Nephron (organoid): ENCODE measurements at regions not wholly inside any gene's neighbourhood (a gene's known extent, or its start where the extent isn't known, plus 50 kb on each side); places are given as distances from the start of the nearest gene placed in this dataset.

Experiments
- H3K27ac Mint-ChIP-seq, 3 experiments: 2 replicates each; pipeline ENCODE4 v1.8.0; 2020; ENCODE audit warnings: mixed read lengths in 3 of 3, mild to moderate bottlenecking in 2 of 3, moderate library complexity in 1 of 3
- H3K27me3 Mint-ChIP-seq: 2 replicates; pipeline ENCODE4 v1.8.0; 2021; ENCODE audit warnings: low read depth, mild to moderate bottlenecking, moderate library complexity, mixed read lengths
- H3K36me3 Mint-ChIP-seq: 2 replicates; pipeline ENCODE4 v1.8.0; 2020; ENCODE audit warnings: low read depth, mixed read lengths
- H3K4me1 Mint-ChIP-seq: 2 replicates; pipeline ENCODE4 v1.8.0; 2020; ENCODE audit warnings: mixed read lengths
- H3K4me3 Mint-ChIP-seq, 3 experiments: 2 replicates each; pipeline ENCODE4 v1.8.0; 2020; ENCODE audit warnings: mild to moderate bottlenecking in 3 of 3, mixed read lengths in 3 of 3, moderate library complexity in 2 of 3
- H3K9me3 Mint-ChIP-seq: 2 replicates; pipeline ENCODE4 v1.8.0; 2020; ENCODE audit warnings: mixed read lengths
- CTCF ChIP-seq, 3 experiments: fragments of 200-600 bp; sonication (generic); IDR thresholded peaks; one replicate each; pipeline ENCODE4 v1.5.0; 2021; ENCODE audit warnings: antibody characterized with exemption in 3 of 3; ENCODE audit not compliant: unreplicated experiment in 3 of 3

GRCh38 chr20:60895363-60896079 lies 356.5 kb upstream of the CDH4 start:
- Mint-ChIP-seq H3K36me3 (no peaks in the 10 kb centered on the region), H3K27me3 (no peaks in the 10 kb centered on the region), H3K27ac (no peak overlapping the region), H3K4me1 (peaks cover 4% of the 10 kb centered on the region), H3K9me3 (no peaks in the 10 kb centered on the region), H3K4me3 (no peak overlapping the region)
- no peak for TF ChIP-seq CTCF (IDR thresholded peaks at IDR 0.05; ENCODE audit: unreplicated experiment in 3 of 3)

GRCh38 chr20:60897976-60898375 lies 354.1 kb upstream of the CDH4 start:
- Mint-ChIP-seq H3K36me3 (no peaks in the 10 kb centered on the region), H3K27me3 (no peaks in the 10 kb centered on the region), H3K9me3 (peaks cover 7% of the 10 kb centered on the region), H3K27ac (no peak overlapping the region), H3K4me3 (no peak overlapping the region), H3K4me1 (peaks cover 4% of the 10 kb centered on the region)
- TF ChIP-seq CTCF (IDR thresholded peaks at IDR 0.05; ENCODE audit: unreplicated experiment in 3 of 3): no peak

GRCh38 chr20:60899320-60899719 lies 352.7 kb upstream of the CDH4 start:
- Mint-ChIP-seq H3K27me3 (no peaks in the 10 kb centered on the region), H3K4me3 (no peak overlapping the region), H3K36me3 (no peaks in the 10 kb centered on the region), H3K27ac (no peak overlapping the region), H3K9me3 (peaks cover 7% of the 10 kb centered on the region), H3K4me1 (peaks cover 4% of the 10 kb centered on the region)
- no peak for TF ChIP-seq CTCF (IDR thresholded peaks at IDR 0.05; ENCODE audit: unreplicated experiment in 3 of 3)

GRCh38 chr20:60900618-60901017 lies 351.4 kb upstream of the CDH4 start:
- Mint-ChIP-seq H3K4me1 (peaks cover 4% of the 10 kb centered on the region), H3K36me3 (no peaks in the 10 kb centered on the region), H3K27me3 (no peaks in the 10 kb centered on the region), H3K4me3 (no peak overlapping the region), H3K9me3 (peaks cover 7% of the 10 kb centered on the region), H3K27ac (no peak overlapping the region)
- no peak for TF ChIP-seq CTCF (IDR thresholded peaks at IDR 0.05; ENCODE audit: unreplicated experiment in 3 of 3)

- Mint-ChIP-seq H3K4me1 (peaks cover 4% of the 10 kb centered on the region), H3K27ac (no peak overlapping the region), H3K27me3 (no peaks in the 10 kb centered on the region), H3K4me3 (no peak overlapping the region), H3K9me3 (peaks cover 7% of the 10 kb centered on the region), H3K36me3 (no peaks in the 10 kb centered on the region)
- no peak for TF ChIP-seq CTCF (IDR thresholded peaks at IDR 0.05; ENCODE audit: unreplicated experiment in 3 of 3)
These were observed 350.2 kb upstream of the CDH4 start for GRCh38 chr20:60901831-60902230.

- Mint-ChIP-seq H3K36me3 (no peaks in the 10 kb centered on the region), H3K27ac (no peak overlapping the region), H3K4me1 (peaks cover 4% of the 10 kb centered on the region), H3K4me3 (no peak overlapping the region), H3K9me3 (peaks cover 7% of the 10 kb centered on the region), H3K27me3 (no peaks in the 10 kb centered on the region)
- TF ChIP-seq CTCF (IDR thresholded peaks at IDR 0.05; ENCODE audit: unreplicated experiment in 3 of 3): no peak
These were observed 348.6 kb upstream of the CDH4 start for GRCh38 chr20:60903325-60903971.
